NCI-H2227 treated with DMSO at 0.1 percent for 48 hours (cell line): ENCODE measurements at regions not wholly inside any gene's neighbourhood (a gene's known extent, or its start where the extent isn't known, plus 50 kb on each side); places are given as distances from the start of the nearest gene placed in this dataset.
"Not testable (repeated sequence)": the region's sequence is repeated elsewhere in the genome, so short reads cannot be mapped to it uniquely, and the experiment has no call there.

Experiments used
- DNase-seq: peaks from one replicate; lab custom pipeline; 2025; lab: John Stamatoyannopoulos, UW

DNA sequence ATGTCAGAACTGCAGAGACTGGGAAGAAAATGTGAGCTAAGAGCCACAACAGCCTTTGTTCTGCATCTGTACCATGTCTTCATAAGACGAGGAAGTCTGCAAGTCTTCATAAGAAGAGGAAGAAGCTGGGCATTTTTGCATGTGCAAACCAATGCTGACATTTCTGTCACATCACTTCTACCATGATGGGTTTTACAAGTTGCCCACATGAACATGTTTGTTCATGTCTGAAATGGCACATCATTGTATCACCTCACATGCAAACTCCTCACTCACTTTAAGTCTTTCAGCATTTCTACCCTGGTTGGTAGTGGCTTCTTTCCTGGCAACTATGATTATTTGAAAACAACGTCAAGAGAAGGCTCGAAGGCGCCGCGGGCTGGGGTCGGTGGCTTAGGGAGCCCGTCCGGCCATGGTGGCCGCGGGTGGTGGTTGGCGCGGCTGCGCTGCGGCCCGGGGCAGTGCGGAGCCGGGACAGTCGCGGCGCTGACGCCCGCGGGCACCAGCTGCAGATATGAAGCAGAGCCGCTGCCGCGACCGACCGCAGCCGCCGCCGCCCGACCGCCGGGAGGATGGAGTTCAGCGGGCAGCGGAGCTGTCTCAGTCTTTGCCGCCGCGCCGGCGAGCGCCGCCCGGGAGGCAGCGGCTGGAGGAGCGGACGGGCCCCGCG, 433.1 kb upstream of the WWC1 start:
- not testable (repeated sequence) for DNase-seq

GRCh38 chr5:167861129-167861927, 430.1 kb upstream of the WWC1 start:
- DNase-seq: peak; percentile 76

DNA sequence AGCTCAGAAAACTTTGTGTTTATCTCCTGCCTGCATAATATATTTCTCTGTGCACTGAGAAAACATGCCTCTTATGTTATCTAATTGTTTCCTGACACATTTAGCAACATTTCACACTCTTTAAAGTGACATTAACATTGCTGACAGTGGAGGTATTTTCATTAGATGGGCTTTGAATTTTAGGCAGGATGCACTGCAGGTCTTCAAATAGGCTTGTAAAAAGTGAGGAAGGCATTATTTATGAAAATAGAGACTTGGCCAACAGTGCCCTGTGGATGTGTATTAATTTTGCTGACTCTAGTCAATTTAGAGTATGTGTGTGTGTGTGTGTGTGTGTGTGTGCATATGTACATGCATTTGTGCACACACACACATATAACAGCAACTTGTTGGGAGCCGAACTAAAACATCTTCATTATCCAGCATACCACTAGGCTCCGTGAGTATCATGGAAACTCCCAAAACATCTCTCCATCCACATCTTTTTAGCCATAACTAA, 429.5 kb upstream of the WWC1 start:
- no peak for DNase-seq

DNA sequence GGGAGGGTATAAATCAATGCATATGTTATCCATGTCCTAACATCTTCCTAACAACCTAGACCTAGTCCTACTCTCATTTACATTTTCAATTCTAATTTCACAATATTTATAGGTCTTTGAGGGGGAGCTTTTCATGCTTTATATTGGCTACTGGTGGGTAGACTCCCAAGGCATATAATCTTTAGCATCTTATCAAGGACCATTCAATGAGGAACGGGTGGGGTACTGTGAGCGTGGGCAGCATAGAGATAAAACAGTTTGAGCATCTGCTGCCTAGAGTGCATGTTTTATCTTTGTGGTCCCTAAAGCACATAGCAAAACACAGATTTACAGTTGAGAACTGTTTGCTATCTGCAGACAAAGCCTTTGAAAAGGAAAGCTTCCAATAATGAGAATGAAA, 427.6 kb upstream of the WWC1 start:
- DNase-seq: no peak

DNA sequence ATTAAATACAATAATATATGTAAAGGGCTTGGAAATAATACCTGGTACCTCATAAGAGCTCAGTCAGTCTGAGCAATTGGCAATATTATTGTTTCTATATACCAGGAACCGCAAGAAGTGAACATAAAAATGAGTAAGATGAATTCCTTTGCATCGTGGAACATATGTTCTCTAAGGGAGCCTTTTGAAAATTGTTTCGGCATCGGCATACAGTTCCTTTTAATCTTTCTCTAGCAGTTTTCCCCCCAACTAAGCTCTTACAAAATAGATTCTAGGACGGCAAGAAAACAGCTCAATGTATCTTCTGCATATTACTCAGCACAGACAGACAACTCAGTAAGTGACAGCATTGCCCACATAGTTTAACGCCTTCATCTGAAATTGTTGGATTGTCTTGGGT, 426.6 kb upstream of the WWC1 start:
- no peak for DNase-seq

DNA sequence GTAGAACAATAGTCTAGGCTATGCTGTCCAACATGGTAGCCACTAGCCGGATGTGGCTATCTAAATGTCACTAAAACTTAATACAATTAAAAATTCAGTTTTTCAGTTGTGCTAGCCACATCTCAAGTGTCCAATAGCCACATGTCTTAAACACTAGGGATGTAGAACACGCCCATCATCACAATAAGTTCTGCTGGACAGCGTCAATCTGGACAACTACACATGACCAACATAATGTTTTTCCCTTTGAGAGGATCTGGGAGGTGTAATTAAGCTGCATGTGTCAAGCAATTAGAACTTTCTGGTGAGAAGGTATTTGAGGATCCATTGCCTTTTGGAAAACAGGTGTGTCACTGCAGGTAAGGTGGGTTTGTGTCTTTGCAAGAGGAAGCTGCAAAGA, 424.6 kb upstream of the WWC1 start:
- no peak for DNase-seq

DNA sequence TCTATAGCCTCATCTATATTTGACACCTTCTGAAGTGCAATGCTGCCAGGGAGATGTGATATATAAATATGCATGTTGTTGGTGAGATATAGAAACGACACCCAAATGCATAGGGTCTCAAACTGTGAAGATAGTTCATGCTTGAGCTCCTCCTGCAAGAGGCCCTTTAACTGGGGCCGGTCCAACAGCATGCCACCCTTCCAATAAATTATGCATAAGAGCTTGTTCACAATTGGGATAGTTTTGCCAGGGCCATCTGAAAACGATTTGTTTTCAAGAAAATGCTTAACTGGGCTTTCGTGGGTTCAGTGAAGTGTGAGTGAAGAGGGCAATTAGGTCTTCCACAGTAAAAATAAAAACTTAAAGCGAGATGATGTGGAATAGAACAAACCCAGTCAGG, 424.2 kb upstream of the WWC1 start:
- DNase-seq: no peak

GRCh38 chr5:167869125-167869524, 422.3 kb upstream of the WWC1 start:
- no peak for DNase-seq

GRCh38 chr5:167870055-167870454, 421.4 kb upstream of the WWC1 start:
- DNase-seq: no peak

- DNase-seq: no peak
Measured at GRCh38 chr5:167871091-167871490, 420.4 kb upstream of the WWC1 start.

GRCh38 chr5:167872791-167873190, 418.7 kb upstream of the WWC1 start:
- DNase-seq: no peak

DNA sequence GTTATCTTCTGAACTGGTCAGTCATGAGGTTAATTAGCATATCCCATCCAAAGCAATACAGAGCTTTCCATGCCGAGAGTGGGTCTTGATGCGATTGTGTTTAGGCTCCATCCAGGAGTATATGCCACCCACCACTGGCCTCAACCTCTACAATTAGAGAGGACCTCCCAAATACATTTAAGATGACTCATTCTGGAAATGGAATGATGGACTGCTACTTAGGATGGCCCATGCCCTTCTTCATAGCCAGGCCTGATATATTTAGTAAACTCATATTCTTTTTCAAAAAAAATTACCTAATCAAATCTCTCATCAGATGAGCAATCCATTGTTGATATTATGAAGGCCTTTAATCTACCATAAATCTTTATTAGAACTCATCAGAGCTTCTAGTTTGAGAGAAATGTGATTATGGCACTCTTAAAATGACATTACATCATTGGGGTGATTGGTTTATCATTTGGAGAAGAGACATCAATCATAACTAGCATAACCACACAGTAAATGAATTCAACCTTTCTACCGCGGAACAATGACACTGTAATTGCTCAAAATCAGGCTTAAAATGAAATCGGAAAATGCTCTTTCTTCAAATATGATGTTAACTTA, 414.2 kb upstream of the WWC1 start:
- DNase-seq: no peak

GRCh38 chr5:167877924-167878323, 413.5 kb upstream of the WWC1 start:
- DNase-seq: no peak

DNA sequence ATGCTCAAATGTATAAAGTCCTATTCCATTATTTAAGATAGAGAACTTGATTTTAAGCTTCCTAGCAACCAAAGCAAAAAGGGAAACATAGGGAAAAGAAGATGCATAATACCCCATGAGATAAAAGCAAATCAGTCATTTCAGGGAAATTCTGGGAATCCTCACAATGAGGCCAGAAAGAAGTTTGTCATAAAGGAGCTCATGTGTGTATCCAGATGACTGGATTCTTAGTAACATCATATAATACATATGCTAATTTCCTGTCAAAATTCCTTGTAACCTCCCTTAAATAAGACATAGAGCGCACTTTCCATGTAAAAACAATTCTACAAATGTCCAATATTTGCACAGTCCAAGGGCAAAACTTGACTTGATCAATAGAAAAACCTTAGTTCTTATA, 411.0 kb upstream of the WWC1 start:
- no peak for DNase-seq

DNA sequence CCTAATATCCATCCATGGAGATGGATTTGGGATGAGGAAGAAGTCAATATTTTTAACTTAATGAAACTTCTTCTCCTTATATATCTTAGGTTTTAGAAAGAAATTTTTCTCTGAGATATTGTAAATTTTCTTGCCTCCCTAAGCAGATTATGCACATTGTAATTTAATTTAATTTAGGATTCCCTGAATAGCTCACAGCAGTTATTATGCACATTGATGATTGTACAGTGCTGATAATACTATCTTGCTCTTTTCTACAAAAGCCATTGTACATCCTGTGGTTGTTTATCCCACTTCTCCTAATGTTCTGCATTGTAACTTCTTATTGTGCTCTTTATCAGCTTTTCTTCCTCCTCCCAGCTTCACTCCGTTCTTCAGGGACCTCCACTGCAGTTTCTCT, 410.4 kb upstream of the WWC1 start:
- DNase-seq: no peak

DNA sequence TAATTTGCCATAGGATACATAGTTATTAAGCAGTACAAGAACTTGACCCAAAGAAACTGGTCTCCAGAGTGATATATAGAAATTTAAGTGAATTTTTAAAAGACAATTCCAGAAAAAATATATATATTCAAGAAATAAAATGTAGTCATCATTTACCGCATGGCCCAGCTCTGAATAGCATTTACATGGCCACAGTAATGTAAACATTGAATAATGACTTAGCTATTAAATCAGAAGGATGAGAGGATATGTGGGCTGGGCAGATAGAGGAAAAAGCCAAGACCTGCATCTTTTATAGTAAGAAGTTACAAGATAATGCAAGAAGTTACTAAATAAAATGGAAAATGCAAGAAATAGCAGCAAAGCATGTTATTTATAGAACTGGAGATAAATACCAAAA, 405.2 kb upstream of the WWC1 start:
- DNase-seq: no peak

DNA sequence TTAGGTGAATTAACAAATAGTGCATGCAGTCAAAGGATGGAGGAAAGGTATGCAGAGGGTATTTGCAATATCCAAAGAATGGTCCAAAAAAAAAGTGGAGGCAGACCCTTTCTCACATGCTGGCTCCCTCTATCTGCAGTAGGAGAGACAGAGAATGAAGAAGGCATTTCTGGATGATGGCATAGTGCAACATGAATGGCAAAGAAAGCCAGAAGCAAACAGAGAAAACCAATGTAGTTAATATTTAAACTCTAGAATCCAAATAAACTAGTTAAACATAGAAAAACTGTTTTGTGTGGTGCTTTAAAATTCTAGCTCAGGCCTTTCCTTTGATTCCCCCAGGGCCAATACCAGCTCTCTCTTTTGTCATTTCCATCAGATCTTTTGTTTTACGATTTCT, 403.1 kb upstream of the WWC1 start:
- DNase-seq: no peak

GRCh38 chr5:167889276-167889675, 402.2 kb upstream of the WWC1 start:
- DNase-seq: no peak

- DNase-seq: no peak
Measured at GRCh38 chr5:167892352-167893115, 398.9 kb upstream of the WWC1 start.

DNA sequence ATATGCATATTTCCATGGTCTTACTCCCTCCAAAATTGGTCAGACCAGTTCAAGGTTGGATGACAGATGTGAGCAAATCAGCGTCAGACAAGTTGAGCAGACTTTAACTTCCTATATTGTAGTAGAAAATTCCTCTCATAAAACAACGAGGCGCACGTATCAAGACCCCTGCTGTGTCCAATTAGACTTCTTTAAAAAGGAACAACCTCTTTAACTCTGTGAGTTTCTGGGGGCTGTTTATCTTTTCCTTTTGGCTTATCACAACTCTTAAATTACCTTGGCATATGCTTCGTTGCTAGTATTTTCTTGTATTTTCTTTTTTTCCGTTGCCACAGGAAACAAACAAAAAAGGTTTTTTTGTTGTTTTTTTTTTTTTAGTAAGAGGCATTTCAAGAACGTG, 398.2 kb upstream of the WWC1 start:
- no peak for DNase-seq

GRCh38 chr5:167894631-167895472, 396.6 kb upstream of the WWC1 start:
- no peak for DNase-seq
